Left hindlimb (tissue), 1 donor: ENCODE measurements at regions not wholly inside any gene's neighbourhood (a gene's known extent, or its start where the extent isn't known, plus 50 kb on each side); places are given as distances from the start of the nearest gene placed in this dataset.
"Not testable (repeated sequence)": the region's sequence is repeated elsewhere in the genome, so short reads cannot be mapped to it uniquely, and the experiment has no call there.

ENCODE experiments used
- DNase-seq: peaks from one replicate; pipeline ENCODE4 v3.0.0-alpha.2; 2018

- no peak for DNase-seq
These were observed 79.5 kb downstream of the FAM161A start for GRCh38 chr2:61774351-61774750.

- DNase-seq, result no peak
These were observed 81.7 kb downstream of the FAM161A start for GRCh38 chr2:61771904-61772845.

GRCh38 chr2:61770746-61771145, 83.1 kb downstream of the FAM161A start:
- no peak for DNase-seq

- no peak for DNase-seq
These were observed 83.6 kb downstream of the FAM161A start for GRCh38 chr2:61770298-61770697.

- no peak for DNase-seq
These were observed 84.7 kb downstream of the FAM161A start for GRCh38 chr2:61769093-61769675.

- peak; percentile 99 for DNase-seq
These were observed 89.6 kb downstream of the FAM161A start for GRCh38 chr2:61764035-61764800.

- peak; percentile 87 for DNase-seq
These were observed 90.2 kb downstream of the FAM161A start for GRCh38 chr2:61763605-61764034.

GRCh38 chr2:61762292-61762691, 91.6 kb downstream of the FAM161A start:
- DNase-seq, result no peak

- no peak for DNase-seq
These were observed 94.1 kb downstream of the FAM161A start for GRCh38 chr2:61759718-61760117.

GRCh38 chr2:61759005-61759404, 94.9 kb downstream of the FAM161A start:
- no peak for DNase-seq

- DNase-seq, result no peak
These were observed 95.7 kb downstream of the FAM161A start for GRCh38 chr2:61758159-61758558.

GRCh38 chr2:61753512-61753911, 100.3 kb downstream of the FAM161A start:
- DNase-seq, result no peak

GRCh38 chr2:61750624-61751023, 103.2 kb downstream of the FAM161A start:
- DNase-seq, result no peak

GRCh38 chr2:61742955-61743354, 110.9 kb downstream of the FAM161A start:
- no peak for DNase-seq

GRCh38 chr2:61737841-61738240, 116.0 kb downstream of the FAM161A start:
- no peak for DNase-seq

- DNase-seq, result no peak
These were observed 116.9 kb downstream of the FAM161A start for GRCh38 chr2:61736953-61737352.

- no peak for DNase-seq
These were observed 120.3 kb downstream of the FAM161A start for GRCh38 chr2:61733563-61733962.

GRCh38 chr2:61732787-61733186, 121.1 kb downstream of the FAM161A start:
- no peak for DNase-seq

- DNase-seq, result no peak
These were observed 126.1 kb downstream of the FAM161A start for GRCh38 chr2:61727746-61728145.

GRCh38 chr2:61726456-61727209, 127.2 kb downstream of the FAM161A start:
- no peak for DNase-seq

GRCh38 chr2:61723364-61723763, 130.5 kb downstream of the FAM161A start:
- not testable (repeated sequence) for DNase-seq

- DNase-seq, result no peak
These were observed 131.1 kb downstream of the FAM161A start for GRCh38 chr2:61722800-61723199.

GRCh38 chr2:61722318-61722717, 131.5 kb downstream of the FAM161A start:
- DNase-seq, result no peak
